GM12872 (cell line): ENCODE measurements at regions not wholly inside any gene's neighbourhood (a gene's known extent, or its start where the extent isn't known, plus 50 kb on each side); places are given as distances from the start of the nearest gene placed in this dataset.
A peak's percentile ranks its signal among the peaks of the same experiment; 100 is the strongest.

Experiments
- TF ChIP-seq, protein P1 (sequence below): IDR thresholded peaks from 3 replicates; pipeline ENCODE4 v1.5.1; 2011; ENCODE audit warnings: low read depth, mild to moderate bottlenecking, low read length, moderate library complexity; ENCODE audit not compliant: insufficient read depth

DNA sequence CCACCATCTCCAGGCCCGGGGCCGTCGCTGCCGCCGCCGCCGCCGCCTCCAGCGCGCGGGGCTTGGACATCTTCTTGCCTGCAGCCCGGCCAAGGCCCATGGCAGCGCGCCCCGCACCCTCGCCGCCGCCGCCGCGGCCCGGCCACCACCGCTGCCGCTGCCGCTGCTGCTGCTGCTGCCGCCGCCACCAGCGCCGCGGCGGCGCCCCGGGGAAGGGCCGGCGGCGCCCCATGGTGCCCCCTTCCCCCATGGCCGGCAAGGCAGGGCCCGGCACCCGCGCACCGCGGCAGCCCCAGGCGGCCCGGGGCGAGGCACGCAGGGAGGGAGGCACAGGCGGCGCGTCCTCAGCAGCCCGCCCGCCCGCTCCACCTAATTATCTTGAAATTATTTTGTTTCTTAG lies 3057.4 kb downstream of the RPIA start:
- TF ChIP-seq, protein P1, sequence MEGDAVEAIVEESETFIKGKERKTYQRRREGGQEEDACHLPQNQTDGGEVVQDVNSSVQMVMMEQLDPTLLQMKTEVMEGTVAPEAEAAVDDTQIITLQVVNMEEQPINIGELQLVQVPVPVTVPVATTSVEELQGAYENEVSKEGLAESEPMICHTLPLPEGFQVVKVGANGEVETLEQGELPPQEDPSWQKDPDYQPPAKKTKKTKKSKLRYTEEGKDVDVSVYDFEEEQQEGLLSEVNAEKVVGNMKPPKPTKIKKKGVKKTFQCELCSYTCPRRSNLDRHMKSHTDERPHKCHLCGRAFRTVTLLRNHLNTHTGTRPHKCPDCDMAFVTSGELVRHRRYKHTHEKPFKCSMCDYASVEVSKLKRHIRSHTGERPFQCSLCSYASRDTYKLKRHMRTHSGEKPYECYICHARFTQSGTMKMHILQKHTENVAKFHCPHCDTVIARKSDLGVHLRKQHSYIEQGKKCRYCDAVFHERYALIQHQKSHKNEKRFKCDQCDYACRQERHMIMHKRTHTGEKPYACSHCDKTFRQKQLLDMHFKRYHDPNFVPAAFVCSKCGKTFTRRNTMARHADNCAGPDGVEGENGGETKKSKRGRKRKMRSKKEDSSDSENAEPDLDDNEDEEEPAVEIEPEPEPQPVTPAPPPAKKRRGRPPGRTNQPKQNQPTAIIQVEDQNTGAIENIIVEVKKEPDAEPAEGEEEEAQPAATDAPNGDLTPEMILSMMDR, result no peak

DNA sequence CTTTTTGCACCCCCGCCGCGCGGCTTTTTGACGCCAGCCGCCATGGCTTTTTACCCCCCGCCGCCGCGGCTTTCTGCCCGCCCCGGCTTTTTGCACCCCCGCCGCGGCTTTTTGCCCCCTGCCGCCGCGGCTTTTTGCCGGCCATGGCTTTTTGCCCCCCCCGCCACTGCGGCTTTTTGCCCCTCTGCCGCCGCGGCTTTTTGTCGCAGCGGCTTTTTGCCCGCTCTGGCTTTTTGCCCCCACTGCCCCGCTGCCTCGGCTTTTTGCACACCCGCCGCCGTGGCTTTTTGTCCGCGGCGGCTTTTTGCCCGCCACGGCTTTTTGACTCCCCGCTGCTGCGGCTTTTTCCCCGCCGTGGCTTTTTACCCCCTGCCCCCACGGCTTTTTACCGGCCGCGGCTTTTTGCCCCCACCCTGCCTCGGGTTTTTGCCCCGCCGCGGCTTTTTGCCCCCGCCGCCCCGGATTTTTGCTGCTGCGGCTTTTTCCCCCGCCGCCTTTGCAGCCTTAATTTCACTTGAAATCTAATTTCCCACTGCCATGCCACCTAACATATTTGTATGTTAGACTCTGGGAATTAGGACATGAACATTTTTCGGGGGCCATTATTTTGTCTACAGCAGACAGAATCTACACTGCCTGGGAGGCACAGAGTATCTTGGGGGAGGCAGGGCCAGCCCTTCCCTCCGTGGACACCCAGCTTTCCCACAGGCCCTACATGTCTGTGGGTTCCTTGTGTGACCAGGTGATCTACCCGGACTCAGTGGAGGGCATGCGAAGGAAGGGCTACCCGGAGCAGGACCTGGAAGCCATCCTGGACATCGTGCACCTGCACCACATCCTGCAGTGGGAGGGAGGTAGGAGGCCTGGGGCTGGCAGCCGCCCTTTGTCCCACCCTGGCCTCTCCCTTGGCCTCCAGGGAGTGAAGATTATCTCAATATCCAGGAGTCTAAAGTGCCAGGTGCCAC lies 3031.0 kb upstream of the TEKT4 start:
- TF ChIP-seq, protein P1, result no peak

DNA sequence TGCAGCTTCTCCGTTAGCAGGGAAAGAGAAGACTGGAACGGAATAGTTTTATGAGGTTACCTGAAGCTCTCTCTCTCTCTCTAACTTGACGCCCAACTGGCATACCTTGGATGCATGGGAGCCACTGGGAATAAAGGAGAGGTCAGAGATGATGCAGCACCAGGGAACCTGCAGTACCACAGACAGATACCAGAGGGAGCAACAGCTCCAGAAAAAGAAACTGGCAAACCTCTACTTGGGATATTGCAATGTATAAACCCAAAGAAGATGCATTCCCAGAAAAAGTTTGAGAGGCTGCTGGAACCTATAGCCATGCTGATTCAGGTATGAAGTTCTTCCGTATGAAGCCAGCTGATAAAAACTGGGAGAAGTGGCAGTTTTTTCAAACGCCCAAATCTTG lies 2976.1 kb upstream of the TEKT4 start:
- TF ChIP-seq, protein P1, result peak; percentile 34; the same call in 1 of the 3 replicates
